ENCODE measurements at regions not wholly inside any gene's neighbourhood (a gene's known extent, or its start where the extent isn't known, plus 50 kb on each side); places are given as distances from the start of the nearest gene placed in this dataset.

DNA sequence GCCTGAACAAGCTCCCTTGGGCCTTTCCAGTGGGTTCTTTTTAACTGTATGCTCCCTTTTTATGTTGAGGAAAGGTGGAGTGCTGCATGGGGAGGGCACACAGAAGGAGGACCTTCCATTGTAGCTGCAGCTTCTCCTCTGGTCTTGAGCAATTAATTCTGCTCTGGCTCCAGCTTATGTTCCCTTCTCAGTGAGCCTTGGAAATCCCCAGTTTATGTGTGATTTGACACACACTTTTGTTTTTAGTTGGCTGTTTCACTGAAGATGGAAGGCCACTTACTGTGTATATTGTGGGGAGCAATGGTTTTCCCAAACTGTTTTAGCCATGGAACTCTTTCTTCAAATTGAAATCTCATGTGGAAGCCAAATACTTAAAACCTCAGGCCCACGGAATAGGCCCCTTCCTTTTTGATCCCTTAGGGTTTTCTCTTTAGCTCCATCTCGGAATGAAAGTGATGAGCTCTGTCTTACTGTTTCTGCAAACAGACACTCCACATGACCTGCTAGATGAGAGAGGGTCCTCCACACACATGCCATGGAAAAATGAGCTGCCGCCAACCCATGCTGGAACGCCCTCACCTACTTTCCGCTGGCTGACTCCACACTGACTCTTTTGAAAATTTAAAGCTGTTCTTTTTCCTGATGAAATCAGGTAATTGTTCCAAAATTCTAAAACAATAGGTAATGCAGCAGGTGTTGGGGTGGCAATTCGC is 280.9 kb upstream of the SIX2 start:
- no peaks in the 10 kb centered on the region for H3K4me1 Mint-ChIP-seq
- ATAC-seq (no peak), DNase-seq (no peak)
- H3K36me3 Mint-ChIP-seq (ENCODE audit: low read depth): no peaks in the 10 kb centered on the region
- H3K27me3 Mint-ChIP-seq: peaks cover 76% of the 10 kb centered on the region
- H3K4me3 Mint-ChIP-seq: no peak overlapping the region
- H3K27ac Mint-ChIP-seq: no peak overlapping the region
- no peaks in the 10 kb centered on the region for H3K9me3 ChIP-seq (ENCODE audit: control insufficient read depth, low read length, poor library complexity, severe bottlenecking)

- ATAC-seq (no peak), DNase-seq (no peak)
- H3K9me3 ChIP-seq (ENCODE audit: control insufficient read depth, low read length, poor library complexity, severe bottlenecking): no peaks in the 10 kb centered on the region
- Mint-ChIP-seq H3K4me3 (no peak overlapping the region), H3K27ac (no peak overlapping the region), H3K27me3 (peaks cover 63% of the 10 kb centered on the region), H3K4me1 (no peaks in the 10 kb centered on the region), H3K36me3 (ENCODE audit: low read depth) (no peaks in the 10 kb centered on the region)
These were observed 279.5 kb upstream of the SIX2 start for GRCh38 chr2:45288532-45289417.

- Mint-ChIP-seq H3K4me1 (no peaks in the 10 kb centered on the region), H3K36me3 (ENCODE audit: low read depth) (no peaks in the 10 kb centered on the region), H3K27me3 (peaks cover 58% of the 10 kb centered on the region), H3K4me3 (no peak overlapping the region), H3K27ac (no peak overlapping the region)
- no peaks in the 10 kb centered on the region for H3K9me3 ChIP-seq (ENCODE audit: control insufficient read depth, low read length, poor library complexity, severe bottlenecking)
- ATAC-seq (no peak), DNase-seq (no peak)
These were observed 277.8 kb upstream of the SIX2 start for GRCh38 chr2:45287045-45287444.

- ATAC-seq (no peak), DNase-seq (no peak)
- H3K4me1 Mint-ChIP-seq: no peaks in the 10 kb centered on the region
- no peak overlapping the region for H3K4me3 Mint-ChIP-seq
- no peak overlapping the region for H3K27ac Mint-ChIP-seq
- no peaks in the 10 kb centered on the region for H3K9me3 ChIP-seq (ENCODE audit: control insufficient read depth, low read length, poor library complexity, severe bottlenecking)
- peaks cover 50% of the 10 kb centered on the region for H3K27me3 Mint-ChIP-seq
- H3K36me3 Mint-ChIP-seq (ENCODE audit: low read depth): no peaks in the 10 kb centered on the region
These were observed 276.6 kb upstream of the SIX2 start for GRCh38 chr2:45285771-45286390.

DNA sequence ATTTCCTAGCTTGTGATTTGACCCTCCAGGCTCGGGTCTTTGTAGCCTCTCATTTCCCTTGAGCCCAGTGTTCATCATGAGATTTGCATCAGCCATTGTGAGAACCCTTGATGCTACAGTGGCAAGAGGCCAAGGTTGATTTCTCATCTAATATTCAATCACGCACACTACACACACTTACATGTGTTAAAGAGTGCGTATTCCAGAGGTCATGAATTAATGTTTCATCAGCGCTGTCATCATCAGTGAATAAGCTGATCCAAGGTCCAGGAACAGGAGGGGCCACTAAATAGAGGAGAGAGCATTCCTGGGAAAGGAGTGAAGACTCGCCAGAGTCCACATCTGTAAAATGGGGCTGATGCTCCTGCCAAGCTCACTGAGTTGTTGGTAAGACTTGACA is 276.1 kb upstream of the SIX2 start:
- DNase-seq: no peak
- H3K9me3 ChIP-seq (ENCODE audit: control insufficient read depth, low read length, poor library complexity, severe bottlenecking): no peaks in the 10 kb centered on the region
- Mint-ChIP-seq H3K27ac (no peak overlapping the region), H3K4me1 (no peaks in the 10 kb centered on the region), H3K4me3 (no peak overlapping the region), H3K27me3 (peaks cover 50% of the 10 kb centered on the region), H3K36me3 (ENCODE audit: low read depth) (no peaks in the 10 kb centered on the region)
- no peak for ATAC-seq

DNA sequence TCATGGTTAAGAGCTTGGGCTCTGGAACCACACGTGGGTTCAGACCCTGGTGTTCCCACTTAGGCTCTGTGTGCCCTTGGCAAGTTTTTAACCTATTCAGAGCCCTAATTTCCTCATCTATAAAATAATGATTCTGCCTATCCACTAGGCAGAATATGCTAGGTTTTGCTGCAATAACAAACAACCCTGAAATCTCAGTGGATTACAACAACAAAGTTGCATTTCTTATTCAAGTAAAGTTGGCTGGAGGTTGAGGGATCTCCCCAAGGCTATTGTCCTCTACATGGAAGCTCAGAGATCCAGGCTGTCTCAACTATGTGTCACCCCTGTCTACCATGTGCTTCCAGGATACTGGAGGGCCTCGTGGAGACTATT is 275.4 kb upstream of the SIX2 start:
- H3K4me1 Mint-ChIP-seq: no peaks in the 10 kb centered on the region
- H3K36me3 Mint-ChIP-seq (ENCODE audit: low read depth): no peaks in the 10 kb centered on the region

GRCh38 chr2:45283764-45284620 is 274.7 kb upstream of the SIX2 start:
- no peaks in the 10 kb centered on the region for H3K36me3 Mint-ChIP-seq (ENCODE audit: low read depth)
- no peaks in the 10 kb centered on the region for H3K9me3 ChIP-seq (ENCODE audit: control insufficient read depth, low read length, poor library complexity, severe bottlenecking)
- no peak overlapping the region for H3K27ac Mint-ChIP-seq

More for the DNA sequence above, 275.4 kb upstream of the SIX2 start:
- peaks cover 51% of the 10 kb centered on the region for H3K27me3 Mint-ChIP-seq
- no peak overlapping the region for H3K4me3 Mint-ChIP-seq
- no peaks in the 10 kb centered on the region for H3K9me3 ChIP-seq (ENCODE audit: control insufficient read depth, low read length, poor library complexity, severe bottlenecking)
- DNase-seq (no peak), ATAC-seq (no peak)
- no peak overlapping the region for H3K27ac Mint-ChIP-seq

GRCh38 chr2:45282646-45283045 is 273.4 kb upstream of the SIX2 start:
- no peak overlapping the region for H3K27ac Mint-ChIP-seq
- ATAC-seq: no peak

More at GRCh38 chr2:45283764-45284620, 274.7 kb upstream of the SIX2 start:
- ATAC-seq (no peak), DNase-seq (no peak)
- H3K4me1 Mint-ChIP-seq: no peaks in the 10 kb centered on the region
- peaks cover 51% of the 10 kb centered on the region for H3K27me3 Mint-ChIP-seq
- H3K4me3 Mint-ChIP-seq: no peak overlapping the region

GRCh38 chr2:45281311-45281710 is 272.1 kb upstream of the SIX2 start:
- Mint-ChIP-seq H3K27me3 (peaks cover 40% of the 10 kb centered on the region), H3K36me3 (ENCODE audit: low read depth) (no peaks in the 10 kb centered on the region), H3K4me3 (no peak overlapping the region), H3K27ac (no peak overlapping the region), H3K4me1 (no peaks in the 10 kb centered on the region)
- DNase-seq (no peak), ATAC-seq (no peak)
- H3K9me3 ChIP-seq (ENCODE audit: control insufficient read depth, low read length, poor library complexity, severe bottlenecking): no peaks in the 10 kb centered on the region

More at GRCh38 chr2:45282646-45283045, 273.4 kb upstream of the SIX2 start:
- H3K36me3 Mint-ChIP-seq (ENCODE audit: low read depth): no peaks in the 10 kb centered on the region
- H3K4me3 Mint-ChIP-seq: no peak overlapping the region
- DNase-seq: no peak
- peaks cover 48% of the 10 kb centered on the region for H3K27me3 Mint-ChIP-seq
- H3K9me3 ChIP-seq (ENCODE audit: control insufficient read depth, low read length, poor library complexity, severe bottlenecking): no peaks in the 10 kb centered on the region
- no peaks in the 10 kb centered on the region for H3K4me1 Mint-ChIP-seq

- Mint-ChIP-seq H3K27ac (no peak overlapping the region), H3K36me3 (ENCODE audit: low read depth) (no peaks in the 10 kb centered on the region), H3K27me3 (peaks cover 36% of the 10 kb centered on the region), H3K4me3 (no peak overlapping the region), H3K4me1 (no peaks in the 10 kb centered on the region)
- DNase-seq (no peak), ATAC-seq (no peak)
- H3K9me3 ChIP-seq (ENCODE audit: control insufficient read depth, low read length, poor library complexity, severe bottlenecking): no peaks in the 10 kb centered on the region
These were observed 271.5 kb upstream of the SIX2 start for GRCh38 chr2:45280794-45281193.

DNA sequence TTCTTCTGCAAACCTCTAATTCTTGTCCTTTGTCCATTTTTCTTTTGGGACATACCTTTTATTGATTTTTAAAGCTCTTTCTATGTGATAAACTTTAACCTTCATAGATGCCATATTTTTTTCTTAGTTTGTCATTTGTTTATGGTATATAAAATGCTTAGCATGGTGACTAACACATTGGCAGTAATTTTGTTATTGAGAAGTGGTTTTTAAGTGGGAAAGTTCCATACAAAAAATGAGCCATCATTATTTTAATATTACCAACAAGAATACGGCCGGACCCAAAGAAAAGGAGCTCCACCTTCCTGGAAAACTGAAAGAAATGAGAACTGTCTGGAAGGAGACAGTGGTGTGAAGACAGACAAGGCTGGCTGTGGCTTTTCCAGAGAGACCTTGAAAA is 270.1 kb upstream of the SIX2 start:
- no peaks in the 10 kb centered on the region for H3K4me1 Mint-ChIP-seq
- H3K27ac Mint-ChIP-seq: no peak overlapping the region
- H3K36me3 Mint-ChIP-seq (ENCODE audit: low read depth): no peaks in the 10 kb centered on the region
- no peaks in the 10 kb centered on the region for H3K9me3 ChIP-seq (ENCODE audit: control insufficient read depth, low read length, poor library complexity, severe bottlenecking)
- H3K27me3 Mint-ChIP-seq: peaks cover 35% of the 10 kb centered on the region
- ATAC-seq (no peak), DNase-seq (no peak)
- H3K4me3 Mint-ChIP-seq: no peak overlapping the region

- Mint-ChIP-seq H3K36me3 (ENCODE audit: low read depth) (no peaks in the 10 kb centered on the region), H3K4me1 (no peaks in the 10 kb centered on the region), H3K27ac (no peak overlapping the region), H3K4me3 (no peak overlapping the region), H3K27me3 (peaks cover 35% of the 10 kb centered on the region)
- no peak for DNase-seq
- no peak for ATAC-seq
- H3K9me3 ChIP-seq (ENCODE audit: control insufficient read depth, low read length, poor library complexity, severe bottlenecking): no peaks in the 10 kb centered on the region
These were observed 269.3 kb upstream of the SIX2 start for GRCh38 chr2:45278365-45279078.
